RWPE1 (cell line): ENCODE measurements at regions not wholly inside any gene's neighbourhood (a gene's known extent, or its start where the extent isn't known, plus 50 kb on each side); places are given as distances from the start of the nearest gene placed in this dataset.
"Not testable (repeated sequence)": the region's sequence is repeated elsewhere in the genome, so short reads cannot be mapped to it uniquely, and the experiment has no call there.

Source experiments
- CTCF ChIA-PET: fragments of 350-600 bp; sonication (Branson Sonifier 250); formaldehyde crosslinking; extraction: SDS; loops from one replicate; lab custom pipeline; 2021; lab: Yijun Ruan, JAX
- POLR2A ChIA-PET: fragments of 400-600 bp; formaldehyde crosslinking; extraction: SDS; loops from one replicate; lab custom pipeline; 2020; ENCODE audit warnings: antibody characterized with exemption; ENCODE audit not compliant: low non-redundant PET; lab: Yijun Ruan, JAX
- DNase-seq: peaks from one replicate; pipeline ENCODE4 v3.0.0; 2012; ENCODE audit warnings: low spot score
- H3K27ac ChIP-seq: fragments of 450-650 bp; 2 replicates; pipeline ENCODE4 v1.5.1; 2017
- TF ChIP-seq, protein P1 (sequence below): fragments of 450-650 bp; conservative IDR thresholded peaks from 2 replicates; pipeline ENCODE4 v1.5.1; 2017; ENCODE audit warnings: low read depth, mild to moderate bottlenecking

DNA sequence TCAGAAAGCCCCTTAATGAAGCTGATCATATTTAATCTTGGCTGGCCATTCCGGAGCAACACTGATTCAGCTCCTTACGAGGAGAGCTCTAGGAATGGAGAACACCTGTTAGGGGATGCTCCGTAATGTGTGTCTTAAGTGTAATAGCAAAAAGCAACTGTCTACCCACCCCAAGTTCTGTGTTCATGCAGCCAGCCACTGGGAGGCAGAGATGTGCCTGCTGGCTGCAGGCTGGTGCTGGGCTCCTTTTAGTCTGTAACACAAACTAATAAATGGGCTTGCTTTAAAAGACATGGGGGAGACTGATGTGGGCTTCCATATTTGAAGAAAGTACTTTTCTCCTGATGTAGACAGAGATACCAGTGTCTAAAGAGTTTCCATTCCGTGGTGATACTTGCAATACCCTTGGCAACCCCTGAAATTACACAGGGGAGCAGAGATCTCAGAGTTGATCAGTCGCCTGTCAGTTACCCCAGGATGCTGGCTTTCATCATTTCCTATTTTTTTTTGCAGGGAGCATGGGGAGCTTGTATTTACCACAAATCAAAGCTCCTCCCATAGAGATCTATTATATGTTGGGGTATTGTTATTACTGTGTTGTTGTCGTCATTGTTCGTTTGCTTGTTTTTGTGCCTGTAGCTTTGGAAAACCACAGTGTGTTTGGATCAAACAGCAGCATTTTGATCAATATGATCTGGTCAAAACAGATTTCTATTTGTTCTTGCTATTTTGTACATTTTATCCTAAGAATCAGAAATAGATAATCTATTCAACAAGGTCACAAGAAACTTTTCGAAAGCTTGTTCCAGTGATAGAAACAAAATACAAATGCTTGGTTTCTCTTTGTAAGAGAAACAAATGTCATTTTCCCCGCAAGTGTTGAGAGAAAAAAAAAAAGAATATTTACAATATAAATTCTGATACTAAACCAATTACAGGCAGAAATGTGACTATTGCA is 65.8 kb downstream of the MTX3 start:
- POLR2A ChIA-PET, result no interaction called here
- TF ChIP-seq, protein P1, sequence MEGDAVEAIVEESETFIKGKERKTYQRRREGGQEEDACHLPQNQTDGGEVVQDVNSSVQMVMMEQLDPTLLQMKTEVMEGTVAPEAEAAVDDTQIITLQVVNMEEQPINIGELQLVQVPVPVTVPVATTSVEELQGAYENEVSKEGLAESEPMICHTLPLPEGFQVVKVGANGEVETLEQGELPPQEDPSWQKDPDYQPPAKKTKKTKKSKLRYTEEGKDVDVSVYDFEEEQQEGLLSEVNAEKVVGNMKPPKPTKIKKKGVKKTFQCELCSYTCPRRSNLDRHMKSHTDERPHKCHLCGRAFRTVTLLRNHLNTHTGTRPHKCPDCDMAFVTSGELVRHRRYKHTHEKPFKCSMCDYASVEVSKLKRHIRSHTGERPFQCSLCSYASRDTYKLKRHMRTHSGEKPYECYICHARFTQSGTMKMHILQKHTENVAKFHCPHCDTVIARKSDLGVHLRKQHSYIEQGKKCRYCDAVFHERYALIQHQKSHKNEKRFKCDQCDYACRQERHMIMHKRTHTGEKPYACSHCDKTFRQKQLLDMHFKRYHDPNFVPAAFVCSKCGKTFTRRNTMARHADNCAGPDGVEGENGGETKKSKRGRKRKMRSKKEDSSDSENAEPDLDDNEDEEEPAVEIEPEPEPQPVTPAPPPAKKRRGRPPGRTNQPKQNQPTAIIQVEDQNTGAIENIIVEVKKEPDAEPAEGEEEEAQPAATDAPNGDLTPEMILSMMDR, result no peak
- H3K27ac ChIP-seq, result no peak overlapping the region
- CTCF ChIA-PET, result interaction anchor here (0.6 to 0.7 kb wide), 2 partner anchors 42 to 413 kb away, joined by 3 read pairs; no protein-coding TSS in a partner anchor
- DNase-seq, result no peak

DNA sequence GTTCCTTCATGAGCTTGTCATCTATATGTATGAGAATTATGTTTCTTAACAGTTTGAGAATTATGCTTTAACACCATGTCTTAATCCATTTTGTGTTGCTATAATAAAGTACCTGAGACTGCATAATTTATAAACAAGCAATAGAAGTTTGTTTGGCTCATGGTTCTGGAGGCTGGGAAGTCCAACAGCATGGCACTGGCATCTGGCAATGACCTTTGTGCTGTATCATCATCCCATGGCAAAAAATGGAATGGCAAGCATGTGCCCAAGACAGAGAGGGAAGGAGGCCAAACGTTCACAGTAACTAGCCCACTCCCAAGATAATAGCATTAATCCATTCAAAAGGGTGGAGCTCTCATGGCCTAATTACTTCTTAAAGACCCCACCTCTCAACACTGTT is 67.6 kb downstream of the MTX3 start:
- ChIA-PET CTCF (interaction anchor here (0.6 kb wide), 1 partner anchor 12 kb away, joined by 3 read pairs; no protein-coding TSS in a partner anchor), POLR2A (no interaction called here)
- DNase-seq, result no peak
- TF ChIP-seq, protein P1, result no peak
- H3K27ac ChIP-seq, result no peak overlapping the region

DNA sequence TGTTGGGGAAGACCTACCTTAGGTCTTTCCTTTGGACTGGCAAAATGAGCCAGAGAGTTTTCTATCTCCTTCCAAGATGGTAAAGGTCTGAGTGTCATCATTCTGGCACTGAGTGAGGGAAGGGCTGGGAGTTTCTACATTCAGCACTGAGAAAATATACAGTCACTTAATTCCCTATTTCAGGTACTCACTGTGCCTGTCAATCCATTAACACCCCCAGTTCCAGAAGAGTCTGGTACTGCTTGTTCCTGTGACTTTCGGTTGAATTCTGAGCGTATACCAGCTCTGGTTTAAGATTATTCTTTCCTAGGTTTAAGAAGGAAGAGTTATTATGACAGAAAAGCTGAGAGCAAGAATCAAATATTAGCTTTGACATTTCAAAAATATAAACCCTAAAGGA is 68.4 kb downstream of the MTX3 start:
- DNase-seq, result no peak
- H3K27ac ChIP-seq, result no peak overlapping the region
- CTCF ChIA-PET, result interaction anchor here (0.6 to 0.7 kb wide), 2 partner anchors 13 to 212 kb away, joined by 3 read pairs; no protein-coding TSS in a partner anchor
- POLR2A ChIA-PET, result no interaction called here
- TF ChIP-seq, protein P1, result no peak

DNA sequence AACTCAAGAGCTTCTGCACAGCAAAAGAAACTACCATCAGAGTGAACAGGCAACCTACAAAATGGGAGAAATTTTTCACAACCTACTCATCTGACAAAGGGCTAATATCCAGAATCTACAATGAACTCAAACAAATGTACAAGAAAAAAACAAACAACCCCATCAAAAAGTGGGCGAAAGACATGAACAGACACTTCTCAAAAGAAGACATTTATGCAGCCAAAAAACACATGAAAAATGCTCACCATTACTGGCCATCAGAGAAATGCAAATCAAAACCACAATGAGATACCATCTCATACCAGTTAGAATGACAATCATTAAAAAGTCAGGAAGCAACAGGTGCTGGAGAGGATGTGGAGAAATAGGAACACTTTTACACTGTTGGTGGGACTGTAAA is 83.6 kb downstream of the MTX3 start:
- CTCF ChIA-PET, DNase-seq, POLR2A ChIA-PET, H3K27ac ChIP-seq: not testable (repeated sequence)

DNA sequence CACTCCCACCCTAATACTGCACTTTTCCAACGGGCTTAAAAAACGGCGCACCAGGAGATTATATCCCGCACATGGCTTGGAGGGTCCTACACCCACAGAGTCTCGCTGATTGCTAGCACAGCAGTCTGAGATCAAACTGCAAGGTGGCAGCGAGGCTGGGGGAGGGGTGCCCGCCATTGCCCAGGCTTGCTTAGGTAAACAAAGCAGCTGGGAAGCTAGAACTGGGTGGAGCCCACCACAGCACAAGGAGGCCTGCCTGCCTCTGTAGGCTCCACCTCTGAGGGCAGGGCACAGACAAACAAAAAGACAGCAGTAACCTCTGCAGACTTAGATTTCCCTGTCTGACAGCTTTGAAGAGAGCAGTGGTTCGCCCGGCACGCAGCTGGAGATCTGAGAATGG is 88.5 kb downstream of the MTX3 start:
- POLR2A ChIA-PET, CTCF ChIA-PET, DNase-seq, H3K27ac ChIP-seq: not testable (repeated sequence)

DNA sequence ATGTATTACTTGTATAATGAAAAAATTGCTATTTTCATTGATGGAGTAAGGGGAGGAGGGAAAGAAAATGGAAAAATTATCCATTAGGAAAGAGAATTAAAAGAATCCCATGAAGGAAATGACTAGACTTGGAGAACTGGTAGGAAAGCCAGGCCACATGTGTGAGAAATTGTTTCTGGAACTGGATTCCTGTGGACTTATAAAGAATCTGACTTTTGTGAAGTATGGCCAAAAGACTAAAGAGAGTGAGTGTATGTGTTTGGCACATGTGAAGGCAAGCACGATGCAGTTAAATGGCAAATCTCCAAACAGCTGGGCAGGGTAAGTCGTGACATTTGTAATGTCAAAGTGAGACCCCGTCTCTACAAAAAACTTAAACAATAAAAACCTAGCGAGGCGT is 89.4 kb downstream of the MTX3 start:
- no peak overlapping the region for H3K27ac ChIP-seq
- CTCF ChIA-PET, result no interaction called here
- TF ChIP-seq, protein P1, result no peak
- POLR2A ChIA-PET, result no interaction called here
- no peak for DNase-seq

DNA sequence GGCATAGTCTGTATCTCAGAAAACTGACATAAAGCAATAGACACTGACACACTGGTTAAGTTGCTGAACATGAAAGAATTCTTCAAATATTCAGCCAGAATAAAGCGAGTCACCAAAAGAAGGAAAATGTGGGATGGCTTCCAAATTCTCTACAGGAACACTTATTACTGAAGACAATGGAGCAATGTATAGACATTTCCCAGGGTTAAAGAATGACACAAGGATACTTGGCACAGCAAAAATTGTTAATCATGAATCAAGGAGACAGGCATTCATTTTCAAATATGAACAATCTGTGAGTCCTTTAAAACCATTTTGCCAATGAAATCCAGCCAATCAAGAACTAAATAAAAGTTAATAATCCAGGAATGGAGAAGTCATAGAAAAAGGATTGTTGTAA is 92.5 kb downstream of the MTX3 start:
- ChIA-PET POLR2A (no interaction called here), CTCF (no interaction called here)
- no peak overlapping the region for H3K27ac ChIP-seq
- DNase-seq, result no peak
- TF ChIP-seq, protein P1, result no peak
